Ascending aorta (tissue), 2 donors: ENCODE measurements at regions not wholly inside any gene's neighbourhood (a gene's known extent, or its start where the extent isn't known, plus 50 kb on each side); places are given as distances from the start of the nearest gene placed in this dataset.

Experiments
- DNase-seq, 2 donors: peaks; one replicate each; pipeline ENCODE4 v3.0.0-alpha.2; 2019; ENCODE audit warnings: low spot score in 2 of 2
- H3K27ac ChIP-seq, 2 donors: fragments of 200-600 bp; sonication (generic); one replicate each; pipeline ENCODE4 v1.5.1; 2016 to 2017; ENCODE audit warnings: mild to moderate bottlenecking in 1 of 2
- H3K27me3 ChIP-seq: fragments of 200-600 bp; sonication (generic); one replicate; pipeline ENCODE4 v1.5.1; 2017
- H3K36me3 ChIP-seq, 2 donors: fragments of 200-600 bp; sonication (generic); one replicate each; pipeline ENCODE4 v1.5.1; 2016
- H3K4me1 ChIP-seq, 2 donors: fragments of 200-600 bp; sonication (generic); one replicate each; pipeline ENCODE4 v1.5.1; 2016 to 2017; ENCODE audit warnings: mild to moderate bottlenecking in 1 of 2
- H3K4me3 ChIP-seq, 2 donors: fragments of 200-600 bp; sonication (generic); one replicate each; pipeline ENCODE4 v1.5.1; 2016 to 2017; ENCODE audit warnings: mild to moderate bottlenecking in 1 of 2
- H3K9me3 ChIP-seq, 2 donors: fragments of 200-600 bp; sonication (generic); one replicate each; pipeline ENCODE4 v1.5.1; 2016
- intact Hi-C: fragments of 100-400 bp; cut with DNase I; formaldehyde crosslinking; loops from one replicate; pipeline ENCODE4 v1.15.1; 2023
- TF ChIP-seq, protein P1 (sequence below), 3 experiments: fragments of 200-600 bp in 2 of 3; fragments of 450-650 bp in 1 of 3; sonication (generic) in 2 of 3; IDR thresholded peaks; one replicate each; pipeline ENCODE4 v1.5.1; 2016 to 2019; ENCODE audit warnings: antibody characterized with exemption in 3 of 3, mild to moderate bottlenecking in 1 of 3, moderate library complexity in 1 of 3

DNA sequence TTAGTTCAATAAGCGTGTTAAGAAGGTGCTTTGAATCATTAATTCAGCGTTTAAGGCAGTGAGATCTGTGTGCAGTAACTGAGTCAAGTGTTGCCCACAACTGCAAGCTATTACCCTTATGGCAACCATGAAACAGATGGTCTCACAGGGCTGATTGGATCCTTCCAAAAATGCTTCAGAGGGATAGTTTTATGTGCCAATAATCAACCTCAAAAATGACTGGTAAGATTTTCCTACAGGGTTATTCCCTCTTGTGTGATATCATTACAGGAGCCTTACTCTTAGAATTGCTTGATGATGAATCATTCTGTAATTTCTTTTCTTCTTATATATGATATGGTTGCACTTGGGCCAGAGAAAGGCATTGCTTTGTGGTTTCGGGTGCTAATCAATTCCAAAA is 1299.2 kb upstream of the ATXN8OS start:
- H3K27me3 ChIP-seq: no peaks in the 10 kb centered on the region
- no peaks in the 10 kb centered on the region for H3K9me3 ChIP-seq
- no peak for DNase-seq
- intact Hi-C loops: no loop called here
- TF ChIP-seq, protein P1, sequence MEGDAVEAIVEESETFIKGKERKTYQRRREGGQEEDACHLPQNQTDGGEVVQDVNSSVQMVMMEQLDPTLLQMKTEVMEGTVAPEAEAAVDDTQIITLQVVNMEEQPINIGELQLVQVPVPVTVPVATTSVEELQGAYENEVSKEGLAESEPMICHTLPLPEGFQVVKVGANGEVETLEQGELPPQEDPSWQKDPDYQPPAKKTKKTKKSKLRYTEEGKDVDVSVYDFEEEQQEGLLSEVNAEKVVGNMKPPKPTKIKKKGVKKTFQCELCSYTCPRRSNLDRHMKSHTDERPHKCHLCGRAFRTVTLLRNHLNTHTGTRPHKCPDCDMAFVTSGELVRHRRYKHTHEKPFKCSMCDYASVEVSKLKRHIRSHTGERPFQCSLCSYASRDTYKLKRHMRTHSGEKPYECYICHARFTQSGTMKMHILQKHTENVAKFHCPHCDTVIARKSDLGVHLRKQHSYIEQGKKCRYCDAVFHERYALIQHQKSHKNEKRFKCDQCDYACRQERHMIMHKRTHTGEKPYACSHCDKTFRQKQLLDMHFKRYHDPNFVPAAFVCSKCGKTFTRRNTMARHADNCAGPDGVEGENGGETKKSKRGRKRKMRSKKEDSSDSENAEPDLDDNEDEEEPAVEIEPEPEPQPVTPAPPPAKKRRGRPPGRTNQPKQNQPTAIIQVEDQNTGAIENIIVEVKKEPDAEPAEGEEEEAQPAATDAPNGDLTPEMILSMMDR (IDR thresholded peaks at IDR 0.05): no peak
- no peaks in the 10 kb centered on the region for H3K4me1 ChIP-seq
- H3K27ac ChIP-seq: no peak overlapping the region
- H3K4me3 ChIP-seq: no peak overlapping the region
- no peaks in the 10 kb centered on the region for H3K36me3 ChIP-seq

GRCh38 chr13:68806125-68806524 is 1301.5 kb upstream of the ATXN8OS start:
- TF ChIP-seq, protein P1 (IDR thresholded peaks at IDR 0.05): no peak
- no peak overlapping the region for H3K4me3 ChIP-seq
- H3K27ac ChIP-seq: no peak overlapping the region
- DNase-seq: no peak
- no peaks in the 10 kb centered on the region for H3K36me3 ChIP-seq
- H3K27me3 ChIP-seq: no peaks in the 10 kb centered on the region
- no peaks in the 10 kb centered on the region for H3K9me3 ChIP-seq
- intact Hi-C loops: no loop called here
- H3K4me1 ChIP-seq: no peaks in the 10 kb centered on the region

DNA sequence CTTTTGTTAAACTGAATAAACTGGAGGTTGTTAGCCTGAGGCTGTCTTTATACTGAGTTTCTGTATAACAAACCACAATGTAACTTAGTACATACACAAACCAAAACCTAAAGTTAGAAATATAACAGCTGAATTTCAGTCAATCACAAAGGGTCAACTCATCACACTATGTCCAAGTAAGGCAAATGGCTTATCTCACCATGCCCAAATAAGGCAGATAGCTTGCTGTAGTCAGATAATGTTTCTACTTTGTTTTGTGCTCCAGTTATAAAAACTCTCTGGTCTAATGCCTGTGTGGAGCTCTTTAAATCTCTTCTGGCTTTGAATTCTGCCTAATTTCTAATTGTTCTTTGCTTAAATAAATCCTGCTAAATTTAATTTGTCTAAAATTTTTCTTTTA is 1323.4 kb upstream of the ATXN8OS start:
- Histone ChIP-seq H3K27ac (no peak overlapping the region), H3K36me3 (no peaks in the 10 kb centered on the region), H3K27me3 (no peaks in the 10 kb centered on the region), H3K4me3 (no peak overlapping the region), H3K4me1 (no peaks in the 10 kb centered on the region), H3K9me3 (no peaks in the 10 kb centered on the region)
- intact Hi-C loops: no loop called here
- no peak for DNase-seq
- TF ChIP-seq, protein P1 (IDR thresholded peaks at IDR 0.05): no peak

- H3K27me3 ChIP-seq: no peaks in the 10 kb centered on the region
- no peaks in the 10 kb centered on the region for H3K9me3 ChIP-seq
- TF ChIP-seq, protein P1 (IDR thresholded peaks at IDR 0.05): no peak
- H3K36me3 ChIP-seq: no peaks in the 10 kb centered on the region
- no peak for DNase-seq
- H3K4me1 ChIP-seq: no peaks in the 10 kb centered on the region
- no peak overlapping the region for H3K27ac ChIP-seq
- intact Hi-C loops: no loop called here
- H3K4me3 ChIP-seq: no peak overlapping the region
Measured at GRCh38 chr13:68759617-68760016, 1348.0 kb upstream of the ATXN8OS start.

GRCh38 chr13:68749796-68750195 is 1357.8 kb upstream of the ATXN8OS start:
- Histone ChIP-seq H3K27ac (no peak overlapping the region), H3K9me3 (no peaks in the 10 kb centered on the region), H3K4me1 (no peaks in the 10 kb centered on the region), H3K4me3 (no peak overlapping the region), H3K27me3 (no peaks in the 10 kb centered on the region), H3K36me3 (no peaks in the 10 kb centered on the region)
- DNase-seq: no peak
- intact Hi-C loops: no loop called here
- TF ChIP-seq, protein P1 (IDR thresholded peaks at IDR 0.05): no peak

GRCh38 chr13:68748038-68748437 is 1359.6 kb upstream of the ATXN8OS start:
- Histone ChIP-seq H3K4me3 (no peak overlapping the region), H3K27me3 (no peaks in the 10 kb centered on the region), H3K36me3 (no peaks in the 10 kb centered on the region), H3K4me1 (no peaks in the 10 kb centered on the region), H3K27ac (no peak overlapping the region), H3K9me3 (no peaks in the 10 kb centered on the region)
- no peak for DNase-seq
- intact Hi-C loops: no loop called here
- TF ChIP-seq, protein P1 (IDR thresholded peaks at IDR 0.05): no peak
